Tibial artery (tissue), 4 donors: ENCODE measurements at regions not wholly inside any gene's neighbourhood (a gene's known extent, or its start where the extent isn't known, plus 50 kb on each side); places are given as distances from the start of the nearest gene placed in this dataset.
"Not testable (repeated sequence)": the region's sequence is repeated elsewhere in the genome, so short reads cannot be mapped to it uniquely, and the experiment has no call there.

Experiments used
- DNase-seq, 2 donors: peaks; one replicate each; pipeline ENCODE4 v3.0.0-alpha.2; 2019
- H3K27ac ChIP-seq, 2 donors: fragments of 200-600 bp; sonication (generic) in 1 of 2; 1 replicate in 1 of 2; 2 replicates in 1 of 2; pipeline ENCODE4 v1.5.1; 2018 to 2019; ENCODE audit warnings: mild to moderate bottlenecking in 1 of 2
- H3K27me3 ChIP-seq, 2 donors: fragments of 200-600 bp; sonication (generic) in 1 of 2; one replicate each; pipeline versions ENCODE4 v1.5.1 to v1.6.0; 2016 to 2019
- H3K36me3 ChIP-seq, 3 donors: fragments of 200-600 bp; sonication (generic) in 2 of 3; one replicate each; pipeline ENCODE4 v1.5.1; 2016 to 2019; ENCODE audit warnings: mild to moderate bottlenecking in 2 of 3
- H3K4me1 ChIP-seq, 4 donors: fragments of 200-600 bp; sonication (generic) in 2 of 4; 1 replicate in 3 of 4; 2 replicates in 1 of 4; pipeline ENCODE4 v1.5.1; 2016 to 2019
- H3K4me3 ChIP-seq, 2 donors: fragments of 200-600 bp; sonication (generic) in 1 of 2; 1 replicate in 1 of 2; 2 replicates in 1 of 2; pipeline ENCODE4 v1.5.1; 2018 to 2019; ENCODE audit warnings: mild to moderate bottlenecking in 2 of 2
- H3K9me3 ChIP-seq, 3 donors: fragments of 200-600 bp; sonication (generic) in 1 of 3; one replicate each; pipeline ENCODE4 v1.5.1; 2016 to 2019
- intact Hi-C: fragments of 100-400 bp; cut with DNase I; formaldehyde crosslinking; loops from one replicate; pipeline ENCODE4 v1.15.0; 2023; ENCODE audit warnings: low total_unique reads
- TF ChIP-seq, protein P1 (sequence below), 2 experiments: fragments of 200-600 bp in 1 of 2; fragments of 450-650 bp in 1 of 2; IDR thresholded peaks; one replicate each; pipeline ENCODE4 v1.5.1; 2017 to 2019; ENCODE audit warnings: antibody characterized with exemption in 2 of 2, mild to moderate bottlenecking in 1 of 2, moderate library complexity in 1 of 2

GRCh38 chr5:83864652-83865051 lies 144.0 kb upstream of the HAPLN1 start:
- intact Hi-C loops = no loop called here
- no peak for DNase-seq
- TF ChIP-seq, protein P1, sequence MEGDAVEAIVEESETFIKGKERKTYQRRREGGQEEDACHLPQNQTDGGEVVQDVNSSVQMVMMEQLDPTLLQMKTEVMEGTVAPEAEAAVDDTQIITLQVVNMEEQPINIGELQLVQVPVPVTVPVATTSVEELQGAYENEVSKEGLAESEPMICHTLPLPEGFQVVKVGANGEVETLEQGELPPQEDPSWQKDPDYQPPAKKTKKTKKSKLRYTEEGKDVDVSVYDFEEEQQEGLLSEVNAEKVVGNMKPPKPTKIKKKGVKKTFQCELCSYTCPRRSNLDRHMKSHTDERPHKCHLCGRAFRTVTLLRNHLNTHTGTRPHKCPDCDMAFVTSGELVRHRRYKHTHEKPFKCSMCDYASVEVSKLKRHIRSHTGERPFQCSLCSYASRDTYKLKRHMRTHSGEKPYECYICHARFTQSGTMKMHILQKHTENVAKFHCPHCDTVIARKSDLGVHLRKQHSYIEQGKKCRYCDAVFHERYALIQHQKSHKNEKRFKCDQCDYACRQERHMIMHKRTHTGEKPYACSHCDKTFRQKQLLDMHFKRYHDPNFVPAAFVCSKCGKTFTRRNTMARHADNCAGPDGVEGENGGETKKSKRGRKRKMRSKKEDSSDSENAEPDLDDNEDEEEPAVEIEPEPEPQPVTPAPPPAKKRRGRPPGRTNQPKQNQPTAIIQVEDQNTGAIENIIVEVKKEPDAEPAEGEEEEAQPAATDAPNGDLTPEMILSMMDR (IDR thresholded peaks at IDR 0.05) = no peak
- no peaks in the 10 kb centered on the region for H3K36me3 ChIP-seq
- no peaks in the 10 kb centered on the region for H3K9me3 ChIP-seq
- H3K27me3 ChIP-seq = no peaks in the 10 kb centered on the region
- H3K4me1 ChIP-seq = no peaks in the 10 kb centered on the region
- H3K27ac ChIP-seq = no peak overlapping the region
- no peak overlapping the region for H3K4me3 ChIP-seq

DNA sequence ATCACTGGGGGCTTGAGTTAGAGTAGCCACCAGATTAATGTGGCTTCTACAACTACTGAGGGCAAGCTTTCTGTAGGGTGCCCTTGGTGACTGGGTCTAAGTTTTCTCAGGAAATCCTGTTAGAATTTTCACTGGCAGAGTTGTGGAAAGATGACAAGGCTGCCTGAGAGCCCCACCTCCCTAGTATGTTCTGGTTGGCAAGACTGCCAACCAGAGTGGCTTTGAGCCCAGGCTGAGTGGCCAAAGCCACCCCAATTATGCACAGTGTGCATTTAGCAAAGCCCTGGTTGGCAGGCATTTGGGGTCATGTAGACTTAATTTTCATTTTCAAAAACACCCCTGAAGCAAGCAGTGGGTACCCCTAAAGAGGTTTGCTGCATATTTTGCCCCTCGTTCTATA lies 136.7 kb upstream of the HAPLN1 start:
- Histone ChIP-seq H3K27ac (no peak overlapping the region), H3K27me3 (no peaks in the 10 kb centered on the region), H3K4me3 (no peak overlapping the region), H3K36me3 (no peaks in the 10 kb centered on the region), H3K4me1 (no peaks in the 10 kb centered on the region), H3K9me3 (no peaks in the 10 kb centered on the region)
- DNase-seq = no peak
- TF ChIP-seq, protein P1 (IDR thresholded peaks at IDR 0.05) = no peak
- intact Hi-C loops = no loop called here

- DNase-seq = no peak
- H3K4me3 ChIP-seq = no peak overlapping the region
- H3K36me3 ChIP-seq = no peaks in the 10 kb centered on the region
- H3K27me3 ChIP-seq = no peaks in the 10 kb centered on the region
- H3K4me1 ChIP-seq = no peaks in the 10 kb centered on the region
- intact Hi-C loops = no loop called here
- TF ChIP-seq, protein P1 (IDR thresholded peaks at IDR 0.05) = no peak
- no peak overlapping the region for H3K27ac ChIP-seq
- no peaks in the 10 kb centered on the region for H3K9me3 ChIP-seq
Measured at GRCh38 chr5:83856881-83857280, 136.2 kb upstream of the HAPLN1 start.

- H3K4me1 ChIP-seq, intact Hi-C loops, H3K9me3 ChIP-seq, DNase-seq, H3K27me3 ChIP-seq, H3K4me3 ChIP-seq, H3K36me3 ChIP-seq, H3K27ac ChIP-seq: not testable (repeated sequence)
Measured at GRCh38 chr5:83850412-83850811, 129.8 kb upstream of the HAPLN1 start.

DNA sequence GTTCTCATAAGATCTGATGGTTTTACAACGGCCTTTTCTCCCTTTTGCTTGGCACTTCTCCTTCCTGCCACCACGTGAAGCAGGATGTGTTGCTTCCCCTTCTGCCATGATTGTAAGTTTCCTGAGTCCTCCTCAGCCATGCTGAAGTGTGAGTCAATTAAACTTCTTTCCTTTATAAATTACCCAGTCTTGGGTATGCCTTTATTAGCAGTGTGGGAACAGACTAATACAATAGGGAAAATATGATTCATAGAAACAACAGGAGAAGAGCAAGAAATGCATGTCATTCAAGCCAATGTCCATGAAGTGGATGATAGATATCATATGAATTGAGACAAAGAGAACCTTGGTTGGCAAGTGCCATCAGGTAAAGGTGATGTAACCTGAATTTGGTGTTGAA lies 128.3 kb upstream of the HAPLN1 start:
- Histone ChIP-seq H3K4me1 (peaks cover 0 to 17% (median 5%) of the 10 kb centered on the region in 4 donors), H3K4me3 (no peak overlapping the region), H3K27me3 (no peaks in the 10 kb centered on the region), H3K27ac (no peak overlapping the region), H3K36me3 (no peaks in the 10 kb centered on the region), H3K9me3 (no peaks in the 10 kb centered on the region)
- no peak for DNase-seq
- TF ChIP-seq, protein P1 (IDR thresholded peaks at IDR 0.05) = no peak
- intact Hi-C loops = no loop called here

- no peak overlapping the region for H3K4me3 ChIP-seq
- H3K27ac ChIP-seq = no peak overlapping the region
- no peak for DNase-seq
- no peaks in the 10 kb centered on the region for H3K9me3 ChIP-seq
- TF ChIP-seq, protein P1 (IDR thresholded peaks at IDR 0.05) = no peak
- intact Hi-C loops = no loop called here
- H3K27me3 ChIP-seq = no peaks in the 10 kb centered on the region
- H3K4me1 ChIP-seq = peaks cover 0 to 17% (median 5%) of the 10 kb centered on the region in 4 donors
- H3K36me3 ChIP-seq = no peaks in the 10 kb centered on the region
Measured at GRCh38 chr5:83846624-83847350, 126.1 kb upstream of the HAPLN1 start.
